Lung (tissue), 11 donors: ENCODE measurements at regions not wholly inside any gene's neighbourhood (a gene's known extent, or its start where the extent isn't known, plus 50 kb on each side); places are given as distances from the start of the nearest gene placed in this dataset.

Experiments
- ATAC-seq: fragments of 200-7000 bp; cut with Tn5 transposase; one replicate; pipeline ENCODE4 v1.9.1; 2020; ENCODE audit warnings: moderate number of reproducible peaks; ENCODE audit not compliant: insufficient read depth, low FRiP score
- DNase-seq, 3 donors: peaks; one replicate each; pipeline ENCODE4 v3.0.0-alpha.2; 2013 to 2017
- H3K27ac ChIP-seq, 2 donors: one replicate each; pipeline ENCODE4 v1.5.1; 2013; ENCODE audit warnings: mild to moderate bottlenecking in 2 of 2, moderate library complexity in 2 of 2, control low read depth in 1 of 2, inconsistent platforms in 1 of 2, low read depth in 1 of 2, low read length in 1 of 2
- H3K27me3 ChIP-seq, 3 donors: one replicate each; pipeline ENCODE4 v1.5.1; 2013; ENCODE audit warnings: low read length in 2 of 3; ENCODE audit not compliant: control insufficient read depth in 3 of 3, insufficient read depth in 3 of 3
- H3K36me3 ChIP-seq, 4 donors: one replicate each; pipeline ENCODE4 v1.5.1; 2013; ENCODE audit warnings: low read length in 4 of 4, mild to moderate bottlenecking in 1 of 4, moderate library complexity in 1 of 4; ENCODE audit not compliant: control insufficient read depth in 4 of 4, insufficient read depth in 4 of 4
- H3K4me1 ChIP-seq, 5 donors: one replicate each; pipeline ENCODE4 v1.5.1; 2013; ENCODE audit warnings: low read length in 5 of 5, mild to moderate bottlenecking in 2 of 5, moderate library complexity in 1 of 5; ENCODE audit not compliant: control insufficient read depth in 5 of 5, insufficient read depth in 5 of 5
- H3K4me3 ChIP-seq: one replicate; pipeline ENCODE4 v1.5.1; 2013; ENCODE audit warnings: mild to moderate bottlenecking, control low read depth, moderate library complexity
- H3K9ac ChIP-seq, 2 donors: one replicate each; pipeline ENCODE4 v1.5.1; 2013; ENCODE audit warnings: low read length in 2 of 2, control low read depth in 1 of 2; ENCODE audit not compliant: insufficient read depth in 1 of 2
- H3K9me3 ChIP-seq, 4 donors: one replicate each; pipeline ENCODE4 v1.5.1; 2013; ENCODE audit warnings: low read length in 3 of 4, mild to moderate bottlenecking in 1 of 4, moderate library complexity in 1 of 4; ENCODE audit not compliant: control insufficient read depth in 4 of 4, insufficient read depth in 3 of 4
- CTCF ChIP-seq: IDR thresholded peaks from 2 replicates; pipeline ENCODE4 v1.5.1; 2012; ENCODE audit warnings: mild to moderate bottlenecking; ENCODE audit errors: control extremely low read depth, extremely low read depth
- WGBS, 2 donors: extraction: QIAGEN DNeasy Blood & Tissue Kit; methylation state at CpG; one replicate each; pipeline ENCODE4 v1.1.7; 2013; 5-methylcytosine and 5-hydroxymethylcytosine counted together
- donor health status: control.
- donor health status: control.
- donor health status: Bipolar disorder and iron deficiency.
- donor health status: healthy.
- donor health status: DM: yes; HTN: yes; CAD: no.

- H3K4me1 ChIP-seq = no peaks in the 10 kb centered on the region
- no peaks in the 10 kb centered on the region for H3K36me3 ChIP-seq
- peaks cover 0 to 24% (median 18%) of the 10 kb centered on the region in 3 donors for H3K27me3 ChIP-seq
- no peak for TF ChIP-seq CTCF
- ATAC-seq (no peak), DNase-seq (no peak)
- peaks cover 0 to 2% (median 0%) of the 10 kb centered on the region in 4 donors for H3K9me3 ChIP-seq
- H3K27ac ChIP-seq = no peak overlapping the region
- whole genome bisulfite sequencing, 2 donors = 52 to 64% methylated on average over 2 of the region's 2 CpGs
- H3K9ac ChIP-seq = no peak overlapping the region
- no peak overlapping the region for H3K4me3 ChIP-seq
Observed at GRCh38 chr15:79206940-79207339, 75.6 kb upstream of the ANKRD34C start.

GRCh38 chr15:79204886-79205675, 77.4 kb upstream of the ANKRD34C start:
- Histone ChIP-seq H3K4me3 (no peak overlapping the region), H3K9me3 (peaks cover 0 to 2% (median 0%) of the 10 kb centered on the region in 4 donors), H3K36me3 (no peaks in the 10 kb centered on the region), H3K9ac (no peak overlapping the region), H3K27me3 (peaks cover 0 to 17% (median 10%) of the 10 kb centered on the region in 3 donors), H3K4me1 (no peaks in the 10 kb centered on the region), H3K27ac (no peak overlapping the region)
- ATAC-seq (no peak), DNase-seq (no peak)
- WGBS, 2 donors = 59 to 72% methylated on average over 16 of the region's 16 CpGs
- TF ChIP-seq CTCF = no peak

- DNase-seq = no peak
- no peak for TF ChIP-seq CTCF
- Histone ChIP-seq H3K9ac (no peak overlapping the region), H3K27me3 (peaks cover 0 to 5% (median 3%) of the 10 kb centered on the region in 3 donors), H3K36me3 (no peaks in the 10 kb centered on the region), H3K9me3 (no peaks in the 10 kb centered on the region), H3K4me1 (no peaks in the 10 kb centered on the region), H3K27ac (no peak overlapping the region), H3K4me3 (no peak overlapping the region)
- WGBS, 2 donors = 93 to 95% methylated on average over 6 of the region's 6 CpGs
- ATAC-seq = no peak
Observed at GRCh38 chr15:79198461-79198860, 84.1 kb upstream of the ANKRD34C start.
